ENCODE measurements at regions not wholly inside any gene's neighbourhood (a gene's known extent, or its start where the extent isn't known, plus 50 kb on each side); places are given as distances from the start of the nearest gene placed in this dataset.

DNA sequence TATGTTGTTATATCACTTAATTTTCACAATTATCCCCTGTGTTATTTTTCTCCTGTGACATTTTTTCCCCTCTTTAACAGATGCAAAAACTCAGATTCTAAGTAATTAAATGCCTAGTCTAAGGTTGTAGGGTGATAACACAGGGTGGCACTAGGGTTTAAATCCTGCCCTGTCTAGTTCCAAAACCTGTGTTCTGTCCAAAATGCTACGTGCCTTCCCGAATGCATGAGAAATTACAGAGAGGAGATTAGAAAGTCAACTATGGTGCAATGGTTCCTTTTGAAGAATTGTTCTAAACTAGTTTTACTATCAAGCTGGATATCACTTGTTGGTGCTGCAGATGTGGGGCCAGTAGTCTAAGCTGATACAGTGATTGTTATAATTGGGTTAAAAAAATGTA is 108.0 kb downstream of the DIPK2A start:
- DNase-seq = no peak

DNA sequence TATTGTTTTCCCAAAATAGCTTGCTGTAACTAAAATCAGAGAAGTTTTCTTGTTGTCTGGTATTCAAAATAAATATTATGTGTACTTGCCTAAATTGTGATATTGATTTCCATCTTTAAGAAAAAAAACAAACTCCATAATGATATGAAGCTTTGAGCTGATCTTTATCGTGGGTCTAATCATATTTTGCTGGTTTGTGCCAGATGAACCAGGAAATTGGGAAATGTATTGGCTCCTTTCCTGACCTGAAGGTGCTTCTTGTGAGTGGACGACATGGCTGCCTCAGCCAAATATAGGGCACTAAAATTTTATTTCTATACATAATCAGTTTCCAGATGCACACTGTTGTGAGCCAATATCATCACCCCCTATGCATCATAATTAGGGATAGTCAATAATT is 113.3 kb downstream of the DIPK2A start:
- no peak for DNase-seq

DNA sequence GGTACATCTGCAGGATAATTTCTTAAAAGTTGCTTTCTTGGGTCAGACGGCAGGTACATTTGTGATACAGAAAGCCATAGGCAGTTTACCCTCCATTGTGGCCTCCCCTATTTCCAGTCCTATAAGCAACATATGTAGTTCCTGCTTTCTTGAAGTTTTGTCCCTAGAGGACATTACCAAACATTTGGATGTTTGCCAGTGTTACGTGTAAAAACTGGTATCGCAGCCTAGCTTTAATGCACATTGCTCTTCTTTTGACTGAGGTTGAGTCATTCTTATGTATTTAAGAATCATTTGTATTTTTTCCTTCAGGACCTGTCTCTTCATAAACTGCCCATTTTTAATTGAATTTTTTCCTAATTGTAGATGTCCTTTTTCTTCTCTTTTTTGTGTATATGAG is 114.3 kb downstream of the DIPK2A start:
- no peak for DNase-seq

DNA sequence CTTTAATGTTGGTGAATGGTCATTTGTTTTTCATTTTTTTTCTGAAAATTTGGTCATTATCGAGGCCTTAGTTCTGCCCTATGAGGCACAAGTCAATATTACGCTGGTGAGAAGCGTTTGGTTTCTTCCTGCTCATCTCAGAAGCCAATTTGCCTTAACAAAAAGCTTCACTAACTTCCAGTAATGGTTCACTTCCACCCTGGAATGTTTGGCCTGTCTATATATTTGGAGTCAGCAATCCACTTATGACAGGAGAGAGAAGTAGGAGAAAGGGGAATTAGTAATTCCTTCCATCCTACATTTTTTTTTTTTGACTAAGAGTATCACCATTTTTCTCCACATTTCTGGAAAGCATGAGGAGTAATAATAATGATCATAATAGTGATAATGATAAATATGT is 124.4 kb downstream of the DIPK2A start:
- DNase-seq = no peak

GRCh38 chr3:144097163-144097562 is 125.5 kb downstream of the DIPK2A start:
- no peak for DNase-seq

- no peak for DNase-seq
Observed at GRCh38 chr3:144098691-144099090, 127.1 kb downstream of the DIPK2A start.

GRCh38 chr3:144102421-144102820 is 130.8 kb downstream of the DIPK2A start:
- no peak for DNase-seq

GRCh38 chr3:144104186-144104585 is 132.6 kb downstream of the DIPK2A start:
- DNase-seq = no peak

- DNase-seq = no peak
Observed at GRCh38 chr3:144104679-144105078, 133.1 kb downstream of the DIPK2A start.

- no peak for DNase-seq
Observed at GRCh38 chr3:144105542-144105941, 133.9 kb downstream of the DIPK2A start.

GRCh38 chr3:144106970-144107369 is 135.3 kb downstream of the DIPK2A start:
- no peak for DNase-seq

DNA sequence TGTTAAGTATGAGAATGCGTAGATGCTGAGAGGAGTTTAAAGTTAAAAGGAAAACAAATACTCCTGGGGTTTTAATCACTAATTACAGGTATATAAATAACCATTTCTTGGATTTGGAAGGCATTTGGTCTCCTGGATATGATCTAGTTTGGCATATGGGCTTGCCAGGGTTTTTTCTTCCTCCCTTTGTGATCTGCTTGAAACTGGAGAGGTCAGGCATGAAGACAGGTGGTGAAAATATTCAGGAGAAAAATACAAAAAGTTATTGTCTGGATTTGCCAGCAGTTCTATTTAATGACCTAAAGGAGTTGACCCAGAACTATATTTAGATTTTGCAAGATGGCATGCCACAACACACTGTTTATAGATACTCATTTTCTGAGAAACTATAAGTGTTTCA is 136.3 kb downstream of the DIPK2A start:
- DNase-seq = no peak

DNA sequence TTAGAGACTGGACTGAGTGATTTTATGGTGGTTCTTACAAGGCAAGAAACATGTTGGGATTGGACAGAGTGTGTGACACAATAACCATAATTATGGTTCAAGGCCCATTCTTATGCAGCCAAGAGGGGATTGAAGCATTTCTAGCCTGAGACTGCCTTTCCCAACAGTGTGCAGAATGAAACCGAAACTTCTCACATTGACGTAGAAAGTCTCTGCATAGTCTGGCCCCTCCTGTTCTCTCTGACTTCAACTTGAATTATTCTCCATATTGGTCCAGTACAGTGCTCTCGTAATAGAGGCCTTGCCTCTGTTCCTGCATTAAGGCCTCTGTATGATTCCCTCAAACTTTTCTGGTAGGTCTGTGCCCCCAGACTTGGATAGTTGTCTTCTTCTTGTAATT is 138.3 kb downstream of the DIPK2A start:
- DNase-seq = no peak

DNA sequence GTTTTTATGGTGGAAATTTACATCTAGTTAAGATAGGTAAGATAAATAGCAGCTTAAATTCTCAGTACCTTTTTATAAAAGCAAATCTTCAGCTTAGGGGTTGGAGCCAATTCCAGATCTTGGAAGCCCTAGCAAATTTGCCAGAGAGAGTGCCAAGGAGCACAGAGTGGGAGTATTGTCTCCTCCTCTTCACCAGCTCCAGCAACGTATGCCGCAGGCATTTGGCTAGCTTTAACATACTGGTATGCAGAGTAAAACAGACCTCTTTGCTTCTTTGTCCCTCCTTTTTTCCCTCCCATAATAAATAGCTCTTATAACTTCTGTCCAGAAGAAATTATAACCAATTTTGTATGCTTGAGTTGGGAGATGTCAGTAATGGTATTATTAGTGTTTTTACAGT is 140.4 kb downstream of the DIPK2A start:
- DNase-seq = no peak

GRCh38 chr3:144112437-144112836 is 140.8 kb downstream of the DIPK2A start:
- DNase-seq = no peak

DNA sequence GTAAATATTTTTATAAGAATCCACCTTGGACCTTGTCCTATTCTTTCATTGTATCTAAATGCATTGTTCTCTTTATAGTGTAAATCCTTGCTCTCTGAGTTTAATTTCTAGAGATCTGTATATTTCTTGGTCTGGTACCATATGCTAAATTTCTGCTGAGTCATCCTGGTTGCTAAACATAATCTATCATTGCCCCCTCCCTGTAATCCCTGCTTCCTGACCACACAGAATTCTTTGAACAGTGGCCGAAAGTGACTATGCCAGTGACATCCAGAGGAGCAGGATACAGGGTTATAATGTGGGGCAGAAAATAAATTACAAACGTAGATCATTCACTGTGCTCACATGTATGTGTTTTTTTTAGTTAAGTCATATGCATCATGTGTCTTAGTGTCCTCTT is 143.1 kb downstream of the DIPK2A start:
- DNase-seq = peak; percentile 1

- DNase-seq = no peak
Observed at GRCh38 chr3:144119633-144120032, 148.0 kb downstream of the DIPK2A start.

- no peak for DNase-seq
Observed at GRCh38 chr3:144121661-144122060, 150.0 kb downstream of the DIPK2A start.

DNA sequence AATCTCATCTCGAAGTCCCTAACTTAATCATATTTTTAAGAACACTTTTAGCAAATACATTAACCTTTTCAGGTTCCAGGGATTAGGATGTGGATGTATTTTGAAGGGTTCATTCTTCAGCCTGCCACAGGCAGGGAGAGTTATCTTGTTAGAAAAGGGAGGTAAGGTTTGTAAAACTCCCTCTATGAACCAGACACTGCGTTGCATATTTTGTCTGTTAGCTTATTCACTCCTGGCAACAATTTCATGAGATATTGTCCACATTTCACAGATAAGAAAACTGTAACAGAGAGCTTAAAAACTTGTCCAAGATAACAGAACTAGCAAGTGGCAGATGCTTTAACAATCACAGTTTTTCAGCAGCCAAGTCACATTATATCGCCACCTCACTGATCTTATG is 155.4 kb downstream of the DIPK2A start:
- no peak for DNase-seq

GRCh38 chr3:144127700-144128099 is 156.1 kb downstream of the DIPK2A start:
- no peak for DNase-seq

DNA sequence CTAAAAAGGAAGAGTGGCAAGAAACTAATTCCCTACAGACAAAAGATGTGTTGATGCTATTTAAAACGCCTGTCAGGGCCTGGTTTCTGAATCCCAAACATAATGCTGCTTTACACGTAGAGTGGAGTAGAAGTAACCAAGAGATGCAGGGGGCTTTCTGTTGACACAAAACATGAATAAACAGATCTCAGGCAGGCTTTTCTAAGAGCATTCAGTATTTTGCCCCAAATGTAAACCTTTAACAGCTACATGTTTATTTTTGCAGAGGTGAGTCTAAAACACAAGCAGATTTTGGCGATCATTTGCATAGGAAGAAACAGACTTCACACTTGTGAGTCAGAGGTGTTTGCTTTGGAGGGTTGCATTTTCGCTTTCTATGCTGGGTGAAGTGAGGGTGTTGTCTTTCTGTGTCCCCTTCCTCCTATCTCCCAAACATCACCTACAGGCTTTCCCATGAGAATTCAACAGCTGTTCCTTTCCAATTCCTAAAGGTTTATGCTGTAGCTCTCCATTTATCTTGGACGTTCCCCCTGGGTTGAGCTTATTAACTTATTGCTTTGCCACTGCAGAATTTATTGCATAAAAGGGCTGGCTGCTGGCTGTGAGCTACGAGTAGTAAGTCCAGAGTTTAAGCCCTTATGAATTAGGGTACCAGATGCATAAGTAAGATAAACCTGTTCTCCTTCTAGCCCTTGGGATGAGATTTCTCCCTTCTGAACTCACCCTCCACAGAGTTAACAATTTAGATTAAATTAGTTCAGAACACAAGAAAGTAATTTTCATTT is 156.7 kb downstream of the DIPK2A start:
- DNase-seq = no peak

DNA sequence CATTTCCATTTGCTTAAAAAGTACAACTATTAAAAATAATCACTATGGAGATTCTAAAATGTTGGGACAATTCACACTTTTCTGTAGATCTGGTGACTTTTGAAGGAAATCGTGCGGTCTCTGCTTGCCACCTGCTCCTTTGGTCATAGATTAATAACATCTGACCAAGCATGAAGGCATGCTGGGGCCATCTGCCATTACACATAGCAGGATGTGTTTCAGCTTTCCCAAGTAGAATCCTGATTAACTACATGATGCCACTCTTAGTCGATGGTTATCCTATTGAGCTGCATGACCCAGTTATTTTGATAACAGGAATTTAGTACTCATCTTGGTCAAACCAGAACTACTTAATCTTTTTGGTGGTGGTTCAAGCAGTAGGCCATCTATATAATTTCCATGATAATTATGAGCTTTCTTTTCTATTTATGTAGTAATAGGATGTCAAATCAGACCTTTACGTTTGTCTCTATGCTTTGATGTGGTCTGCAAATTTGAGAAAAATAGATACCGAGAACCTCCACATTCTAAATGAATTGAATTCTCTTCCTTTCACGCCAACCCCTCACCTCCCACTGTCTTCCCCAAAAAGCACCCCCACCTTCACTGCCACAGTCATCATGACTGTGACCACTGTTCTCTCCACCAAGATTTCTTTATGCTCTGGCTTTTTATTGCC is 158.1 kb downstream of the DIPK2A start:
- DNase-seq = no peak

DNA sequence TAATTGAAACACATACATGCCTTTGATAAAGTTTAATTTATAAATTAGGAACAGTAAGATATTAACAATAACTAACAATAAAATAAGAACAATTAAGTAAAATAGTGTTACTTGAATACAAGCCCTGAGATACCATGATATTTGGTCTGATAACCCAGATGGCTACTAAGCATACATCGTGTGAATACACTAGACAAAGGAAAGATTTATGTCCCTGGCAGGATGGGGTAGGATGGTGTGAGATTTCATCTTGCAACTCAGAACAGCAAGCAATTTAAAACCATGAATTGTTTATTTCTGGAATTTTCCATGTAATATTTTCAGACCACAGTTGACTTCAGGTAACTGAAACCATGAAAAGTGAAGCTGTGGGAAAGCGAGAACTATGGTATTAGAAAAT is 169.5 kb downstream of the DIPK2A start:
- no peak for DNase-seq

- no peak for DNase-seq
Observed at GRCh38 chr3:144141496-144141895, 169.9 kb downstream of the DIPK2A start.

Measured in SHP77 treated with DMSO at 0.1 percent for 48 hours (cell line).